HG03139 (cell line): ENCODE measurements at regions not wholly inside any gene's neighbourhood (a gene's known extent, or its start where the extent isn't known, plus 50 kb on each side); places are given as distances from the start of the nearest gene placed in this dataset.

Experiments used
- ATAC-seq: cut with Tn5 transposase; IDR thresholded peaks from one replicate; pipeline ENCODE4 v1.9.1; 2021; ENCODE audit not compliant: unreplicated experiment

DNA sequence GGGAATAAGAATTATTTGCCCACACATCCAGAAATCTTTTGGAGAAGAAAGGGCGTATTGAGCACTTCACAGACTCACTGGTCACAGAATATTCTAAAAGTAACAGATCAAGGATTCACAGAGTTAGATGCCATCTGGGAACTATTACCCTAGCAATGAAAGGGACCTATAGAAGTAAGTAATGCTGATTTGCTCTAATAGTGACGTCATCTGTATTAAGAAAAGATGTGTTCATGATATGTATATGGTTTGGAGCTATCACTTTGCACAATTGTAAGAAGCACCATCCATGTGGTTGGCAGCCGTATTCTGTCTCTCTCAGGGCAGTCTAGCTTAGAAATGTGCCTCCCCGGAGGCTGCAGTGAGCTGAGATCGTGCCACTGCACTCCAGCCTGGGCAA, 52.8 kb upstream of the SV2C start:
- no peak for ATAC-seq

GRCh38 chr5:76029739-76030138, 53.4 kb upstream of the SV2C start:
- no peak for ATAC-seq

- ATAC-seq, result no peak
Observed at GRCh38 chr5:76025790-76026189, 57.4 kb upstream of the SV2C start.

DNA sequence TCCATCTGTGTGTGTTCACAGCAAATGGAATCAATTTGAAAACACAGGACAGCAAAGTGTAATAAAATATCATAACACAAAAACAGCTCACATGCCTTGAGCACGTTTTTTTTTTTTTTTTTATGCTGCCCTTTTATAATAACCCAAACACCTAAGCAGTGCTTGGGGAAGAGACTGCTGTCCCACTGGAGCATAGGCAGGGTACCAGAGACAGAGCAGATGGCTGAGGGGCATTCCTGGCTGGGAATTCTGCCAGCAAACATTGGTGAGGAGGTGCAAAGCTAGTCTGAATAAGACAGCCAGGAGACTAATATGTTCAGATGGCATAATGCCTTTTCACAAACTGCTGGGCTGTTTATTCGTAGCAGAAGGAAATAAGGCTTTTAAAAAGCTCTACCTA, 58.1 kb upstream of the SV2C start:
- ATAC-seq, result no peak

- no peak for ATAC-seq
Observed at GRCh38 chr5:76022611-76023010, 60.6 kb upstream of the SV2C start.

DNA sequence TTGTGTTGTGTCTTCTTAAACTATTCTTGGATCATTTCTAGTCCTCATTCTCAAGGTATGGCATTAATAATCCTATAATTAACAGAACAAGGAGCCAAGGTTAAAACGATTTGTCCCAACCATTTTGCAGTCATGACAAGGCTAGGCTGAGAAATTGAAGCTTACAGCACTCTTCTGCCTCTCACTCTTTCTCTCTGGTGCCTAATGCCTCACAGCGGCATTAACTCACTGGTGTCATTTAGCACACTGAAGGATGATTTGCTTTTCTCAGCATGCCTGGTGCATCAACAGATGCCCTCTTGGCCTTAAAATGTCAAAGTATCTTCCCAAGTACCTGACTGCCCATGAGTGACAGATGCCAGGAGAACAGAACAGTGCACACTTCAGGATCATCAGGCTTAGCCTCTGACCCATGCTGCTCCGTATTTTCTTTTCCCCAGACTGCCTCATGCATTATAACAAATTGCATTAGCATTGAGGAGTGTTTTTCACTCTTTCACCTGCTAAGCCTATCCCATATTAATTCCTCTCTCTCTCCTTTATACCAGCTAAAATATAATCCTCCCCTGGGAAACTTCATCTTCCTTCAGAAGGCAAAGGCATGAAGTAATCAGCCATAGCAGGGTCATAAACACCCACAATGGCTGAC, 61.1 kb upstream of the SV2C start:
- ATAC-seq, result no peak

DNA sequence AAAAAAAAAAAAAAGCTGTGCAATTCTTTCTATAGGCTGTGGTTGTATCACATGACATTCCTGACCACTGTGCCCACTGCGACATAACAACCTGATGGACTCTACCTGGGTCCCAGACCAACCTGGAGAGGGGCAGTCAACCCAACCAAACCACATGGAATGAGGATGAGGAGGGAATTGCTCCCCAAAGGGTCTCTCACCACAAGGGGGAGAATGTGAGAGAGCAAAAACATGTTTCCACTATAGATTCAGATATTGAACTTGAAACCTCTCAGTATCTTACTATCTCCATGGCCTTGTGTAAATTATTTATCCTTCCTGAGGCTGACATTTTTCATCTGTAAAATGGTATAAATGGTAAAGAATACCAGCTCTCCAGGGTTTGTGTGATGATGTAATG, 66.9 kb upstream of the SV2C start:
- ATAC-seq, result no peak

DNA sequence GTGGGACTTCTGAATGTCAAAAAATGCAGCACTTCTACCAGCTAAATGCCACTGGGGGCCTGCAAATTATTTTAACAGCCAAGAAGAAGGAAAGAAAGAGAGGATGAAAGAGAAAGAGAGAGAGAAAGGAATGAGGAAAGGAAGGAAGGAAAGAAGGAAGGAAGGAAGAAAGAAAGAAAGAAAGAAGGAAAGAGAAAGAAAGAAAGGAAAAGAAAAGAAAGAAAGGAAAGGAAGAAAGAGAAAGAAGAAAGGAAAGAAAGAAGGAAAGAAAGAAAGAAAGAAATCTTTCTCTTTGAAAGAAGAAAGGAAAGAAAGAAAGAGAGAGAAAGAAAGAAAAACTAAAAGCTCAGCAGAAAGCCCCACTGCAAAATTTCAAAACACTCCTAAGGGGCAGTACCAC, 69.2 kb upstream of the SV2C start:
- no peak for ATAC-seq

DNA sequence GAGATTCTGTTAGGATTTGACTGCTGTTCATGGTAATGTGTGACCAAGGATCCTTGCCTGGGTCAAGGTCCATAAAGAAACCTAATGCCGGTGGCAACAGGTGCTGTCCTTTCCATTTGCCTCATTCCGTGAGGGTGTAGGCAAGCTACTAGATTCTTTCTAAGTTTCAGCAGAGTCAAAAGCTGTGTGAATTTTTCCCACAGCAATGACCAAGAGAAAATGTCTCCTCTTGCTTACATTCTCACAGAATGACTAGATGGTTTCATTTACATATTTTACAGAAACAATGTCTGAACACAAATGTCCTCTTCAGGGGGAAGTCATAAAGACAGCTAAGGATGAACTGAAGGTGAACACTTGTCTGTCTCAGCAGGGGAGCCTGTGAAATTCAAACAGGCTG, 75.3 kb upstream of the SV2C start:
- no peak for ATAC-seq

GRCh38 chr5:76000582-76000981, 82.6 kb upstream of the SV2C start:
- ATAC-seq, result no peak

- no peak for ATAC-seq
Observed at GRCh38 chr5:75993643-75994520, 89.3 kb upstream of the SV2C start.

DNA sequence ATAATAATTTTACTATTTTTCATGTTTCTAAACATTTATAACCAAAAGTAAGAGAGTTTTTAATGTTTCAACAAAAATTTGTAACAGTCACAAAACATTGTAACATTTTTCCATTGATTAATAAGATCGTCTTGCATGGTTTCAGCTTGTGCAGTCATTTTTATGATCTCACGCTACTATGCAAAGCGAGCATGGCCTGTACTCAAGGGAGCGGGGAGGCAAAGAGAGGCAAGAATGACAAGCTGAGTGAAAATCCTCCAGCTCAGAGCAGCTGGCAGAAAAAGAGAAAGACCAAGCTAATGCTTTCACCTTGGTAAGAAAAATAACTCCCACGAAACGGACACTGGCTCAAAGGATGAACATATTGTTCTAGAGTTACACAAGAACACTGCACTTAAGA, 90.0 kb upstream of the SV2C start:
- ATAC-seq, result no peak

GRCh38 chr5:75992753-75993152, 90.4 kb upstream of the SV2C start:
- ATAC-seq, result no peak

- ATAC-seq, result no peak
Observed at GRCh38 chr5:75985077-75985476, 98.1 kb upstream of the SV2C start.

- ATAC-seq, result no peak
Observed at GRCh38 chr5:75975496-75975895, 107.7 kb upstream of the SV2C start.

- no peak for ATAC-seq
Observed at GRCh38 chr5:75965292-75965691, 117.9 kb upstream of the SV2C start.

DNA sequence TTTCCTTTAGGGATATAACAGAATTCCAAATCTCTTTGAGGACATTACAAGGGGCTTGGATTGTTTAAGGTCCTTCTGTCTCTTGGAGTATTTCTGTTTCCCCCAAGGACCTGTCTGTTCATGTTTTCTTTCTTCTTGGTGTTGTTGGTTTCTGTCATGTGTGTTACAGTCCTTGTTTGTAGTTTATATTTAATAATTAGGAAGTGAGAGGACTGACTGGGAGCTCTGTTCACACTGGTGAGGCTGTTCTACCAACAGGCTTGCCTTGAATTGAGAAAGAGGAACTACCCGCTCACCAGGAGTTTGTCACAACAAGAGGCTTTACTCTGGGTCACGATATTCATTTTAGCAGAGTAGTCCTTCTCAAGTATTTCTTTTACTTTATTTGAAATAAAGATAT, 119.2 kb upstream of the SV2C start:
- ATAC-seq, result no peak

DNA sequence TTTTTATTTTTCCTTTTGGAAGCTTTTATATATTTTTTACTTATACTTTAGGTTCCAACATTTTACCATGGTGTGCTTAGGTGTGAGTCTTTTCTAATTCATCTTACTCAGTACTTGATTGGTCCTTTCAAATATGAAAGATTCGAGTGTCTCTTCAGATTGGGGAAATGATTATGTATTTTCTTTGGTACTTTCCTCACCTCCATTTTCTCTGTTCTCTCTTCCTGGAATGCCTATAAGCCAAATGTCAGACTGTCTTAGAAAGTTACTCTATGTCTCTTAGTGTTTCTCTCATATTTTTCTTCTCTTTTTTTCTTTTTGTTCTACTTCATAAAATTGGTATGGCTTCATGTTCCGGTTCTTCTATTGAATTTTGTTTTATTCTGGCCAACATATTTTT, 119.6 kb upstream of the SV2C start:
- ATAC-seq, result no peak

- ATAC-seq, result no peak
Observed at GRCh38 chr5:75961818-75962217, 121.4 kb upstream of the SV2C start.

DNA sequence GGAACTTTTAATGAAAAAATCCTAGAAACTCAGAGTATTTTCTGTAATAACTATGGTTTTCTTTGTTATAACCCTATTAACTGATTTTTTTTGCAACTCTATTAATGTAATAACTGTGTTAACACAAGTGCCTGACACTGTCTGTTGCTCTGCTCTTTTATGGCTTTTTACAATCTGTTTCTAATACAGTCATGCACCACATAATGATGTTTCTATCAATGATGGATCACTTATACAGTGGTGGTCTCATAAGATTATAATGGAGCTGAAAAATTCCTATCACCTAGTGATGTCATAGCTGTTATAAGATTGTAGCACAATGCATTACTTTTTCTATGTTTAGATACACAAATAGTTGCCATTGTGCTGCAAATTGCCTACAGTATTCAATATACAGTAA, 123.1 kb upstream of the SV2C start:
- no peak for ATAC-seq

DNA sequence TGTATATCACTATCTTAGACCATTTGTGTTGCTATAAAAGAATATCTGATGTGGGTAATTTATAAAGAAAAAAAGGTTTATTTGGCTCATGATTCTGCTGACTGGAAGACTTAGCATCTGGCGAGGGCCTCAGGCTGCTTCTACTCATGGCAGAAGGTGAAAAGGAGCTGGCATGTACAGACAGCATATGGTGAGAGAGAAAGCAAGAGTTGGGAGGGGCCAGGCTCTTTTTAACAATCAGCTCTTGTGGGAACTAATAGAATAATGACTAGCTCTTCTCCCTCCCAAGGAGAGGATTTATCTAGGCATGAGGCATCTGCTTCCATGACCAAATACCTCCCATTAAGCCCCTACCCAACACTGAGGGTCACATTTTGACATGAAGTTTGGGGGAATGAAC, 130.2 kb upstream of the SV2C start:
- no peak for ATAC-seq

GRCh38 chr5:75952291-75952690, 130.9 kb upstream of the SV2C start:
- no peak for ATAC-seq

DNA sequence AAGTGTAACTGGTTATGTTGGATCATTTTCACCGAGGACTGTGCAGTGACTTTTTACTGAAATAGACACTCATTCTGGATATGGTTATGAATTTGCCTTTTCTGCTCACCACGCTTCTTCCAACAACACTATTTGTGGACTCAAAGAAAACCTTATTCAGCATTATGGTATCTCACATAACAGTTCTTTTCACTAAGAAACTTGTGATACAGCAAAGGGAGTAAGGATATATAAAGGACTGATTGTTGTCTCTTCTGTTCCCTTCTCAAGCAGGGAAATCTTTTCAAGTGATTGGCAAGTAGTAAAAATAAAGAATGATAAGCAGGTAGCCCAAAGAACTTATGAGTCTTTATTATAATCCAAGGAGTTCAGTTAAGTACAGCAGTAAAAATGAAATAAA, 131.5 kb upstream of the SV2C start:
- no peak for ATAC-seq
